OCI-LY7 (cell line): ENCODE measurements at regions not wholly inside any gene's neighbourhood (a gene's known extent, or its start where the extent isn't known, plus 50 kb on each side); places are given as distances from the start of the nearest gene placed in this dataset.

ENCODE experiments used
- EZH2phosphoT487 ChIP-seq: fragments of 200-600 bp; sonication (generic); IDR thresholded peaks from 2 replicates; pipeline ENCODE4 v1.6.1; 2018; ENCODE audit warnings: low read depth, borderline replicate concordance, mild to moderate bottlenecking, mixed run types, antibody characterized with exemption, low read length, moderate library complexity, mixed read lengths
- TF ChIP-seq, protein P1 (sequence below): fragments of 200-600 bp; sonication (generic); conservative IDR thresholded peaks from 2 replicates; pipeline ENCODE4 v1.5.1; 2014; ENCODE audit warnings: mild to moderate bottlenecking, antibody characterized with exemption, low read length, moderate library complexity, mixed read lengths

- TF ChIP-seq, protein P1, sequence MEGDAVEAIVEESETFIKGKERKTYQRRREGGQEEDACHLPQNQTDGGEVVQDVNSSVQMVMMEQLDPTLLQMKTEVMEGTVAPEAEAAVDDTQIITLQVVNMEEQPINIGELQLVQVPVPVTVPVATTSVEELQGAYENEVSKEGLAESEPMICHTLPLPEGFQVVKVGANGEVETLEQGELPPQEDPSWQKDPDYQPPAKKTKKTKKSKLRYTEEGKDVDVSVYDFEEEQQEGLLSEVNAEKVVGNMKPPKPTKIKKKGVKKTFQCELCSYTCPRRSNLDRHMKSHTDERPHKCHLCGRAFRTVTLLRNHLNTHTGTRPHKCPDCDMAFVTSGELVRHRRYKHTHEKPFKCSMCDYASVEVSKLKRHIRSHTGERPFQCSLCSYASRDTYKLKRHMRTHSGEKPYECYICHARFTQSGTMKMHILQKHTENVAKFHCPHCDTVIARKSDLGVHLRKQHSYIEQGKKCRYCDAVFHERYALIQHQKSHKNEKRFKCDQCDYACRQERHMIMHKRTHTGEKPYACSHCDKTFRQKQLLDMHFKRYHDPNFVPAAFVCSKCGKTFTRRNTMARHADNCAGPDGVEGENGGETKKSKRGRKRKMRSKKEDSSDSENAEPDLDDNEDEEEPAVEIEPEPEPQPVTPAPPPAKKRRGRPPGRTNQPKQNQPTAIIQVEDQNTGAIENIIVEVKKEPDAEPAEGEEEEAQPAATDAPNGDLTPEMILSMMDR: no peak
- no peak for TF ChIP-seq EZH2phosphoT487
These were observed 311.7 kb downstream of the YTHDC2 start for GRCh38 chr5:113825176-113825575.
